HG02885 (cell line): ENCODE measurements at regions not wholly inside any gene's neighbourhood (a gene's known extent, or its start where the extent isn't known, plus 50 kb on each side); places are given as distances from the start of the nearest gene placed in this dataset.
"Not testable (repeated sequence)": the region's sequence is repeated elsewhere in the genome, so short reads cannot be mapped to it uniquely, and the experiment has no call there.

Experiments
- ATAC-seq: cut with Tn5 transposase; IDR thresholded peaks from one replicate; pipeline ENCODE4 v1.9.1; 2021; ENCODE audit warnings: mild to moderate bottlenecking; ENCODE audit not compliant: unreplicated experiment, poor library complexity

- no peak for ATAC-seq
These were observed 169.0 kb upstream of the NREP start for GRCh38 chr5:111926026-111926425.

GRCh38 chr5:111922344-111922743 lies 165.3 kb upstream of the NREP start:
- ATAC-seq = no peak

GRCh38 chr5:111921691-111922090 lies 164.7 kb upstream of the NREP start:
- ATAC-seq = not testable (repeated sequence)

- ATAC-seq = no peak
These were observed 158.1 kb upstream of the NREP start for GRCh38 chr5:111914966-111915636.

GRCh38 chr5:111902436-111902835 lies 145.4 kb upstream of the NREP start:
- ATAC-seq = no peak

DNA sequence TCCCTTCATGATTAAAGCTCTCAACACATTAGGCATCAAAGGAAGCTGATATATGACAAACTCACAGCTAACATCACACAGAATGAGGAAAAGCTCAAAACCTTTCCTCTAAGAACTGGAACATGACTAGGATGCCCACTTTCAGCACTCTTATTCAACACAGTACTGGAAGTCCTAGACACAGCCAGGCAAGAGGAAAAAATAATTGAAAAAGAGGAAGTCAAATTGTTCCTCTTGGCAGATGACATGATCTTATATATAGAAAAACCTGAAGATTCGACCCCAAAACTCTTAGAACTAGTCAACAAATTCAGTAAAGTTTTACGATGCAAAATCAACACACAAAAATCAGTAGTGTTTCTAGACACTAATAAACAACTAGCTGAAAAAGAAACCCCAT lies 144.3 kb upstream of the NREP start:
- ATAC-seq = no peak

DNA sequence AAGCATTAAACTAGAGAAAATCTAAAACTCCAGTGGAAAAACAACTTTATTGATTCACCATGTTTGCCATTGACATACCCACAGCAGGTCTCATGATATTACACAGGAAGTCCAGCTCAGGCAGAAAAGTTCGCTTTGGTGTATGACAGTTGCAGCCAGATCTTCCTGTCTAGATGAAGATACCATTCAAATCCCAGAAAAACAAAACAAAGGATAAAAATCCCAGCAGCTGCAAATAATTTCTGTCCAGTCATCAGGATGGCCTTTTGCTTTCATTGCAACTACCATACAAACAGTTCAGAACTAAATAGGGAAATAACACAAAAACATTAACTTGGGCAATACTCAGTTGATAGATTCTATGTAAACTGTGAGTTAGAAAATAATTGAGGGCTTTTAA lies 136.0 kb upstream of the NREP start:
- ATAC-seq = no peak

DNA sequence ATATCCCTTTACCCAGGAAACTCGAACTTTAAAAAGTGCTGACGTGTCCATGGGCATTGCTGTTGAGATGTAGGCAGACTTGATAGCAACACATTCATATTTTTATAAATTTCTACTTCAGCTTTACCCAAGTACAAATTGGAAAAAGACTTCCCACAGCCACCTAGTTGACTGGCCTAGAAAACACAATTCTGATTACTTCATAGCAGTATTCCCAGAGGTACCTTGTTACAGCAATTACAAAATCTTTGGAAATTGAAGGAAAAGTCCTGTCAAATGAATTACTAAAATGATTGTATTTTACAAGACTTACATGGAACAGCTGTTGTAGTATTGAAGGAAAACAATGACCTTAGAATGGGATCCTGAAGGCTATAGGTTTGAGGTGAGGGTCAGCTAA lies 130.7 kb upstream of the NREP start:
- no peak for ATAC-seq

DNA sequence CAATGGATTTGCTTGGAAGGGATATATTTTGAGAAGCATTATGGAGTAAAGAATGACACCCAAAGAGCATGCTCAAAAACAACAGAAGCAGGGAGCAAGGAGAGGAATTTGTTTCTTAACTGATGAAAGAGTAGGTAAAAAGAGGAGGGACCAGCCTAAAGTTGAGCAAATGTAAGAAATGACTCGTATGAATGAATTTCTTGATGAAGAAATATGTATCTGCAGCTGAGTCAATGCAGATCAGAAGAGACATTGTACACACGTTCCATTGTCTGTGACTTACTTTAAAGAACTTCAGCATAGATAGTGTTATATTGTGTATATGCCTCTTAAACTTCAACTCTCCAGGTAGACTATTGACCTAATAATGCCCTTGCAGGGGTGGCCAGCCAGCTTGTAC lies 112.7 kb upstream of the NREP start:
- ATAC-seq = no peak

- no peak for ATAC-seq
These were observed 108.4 kb upstream of the NREP start for GRCh38 chr5:111865356-111865755.

- no peak for ATAC-seq
These were observed 106.8 kb upstream of the NREP start for GRCh38 chr5:111863801-111864200.

DNA sequence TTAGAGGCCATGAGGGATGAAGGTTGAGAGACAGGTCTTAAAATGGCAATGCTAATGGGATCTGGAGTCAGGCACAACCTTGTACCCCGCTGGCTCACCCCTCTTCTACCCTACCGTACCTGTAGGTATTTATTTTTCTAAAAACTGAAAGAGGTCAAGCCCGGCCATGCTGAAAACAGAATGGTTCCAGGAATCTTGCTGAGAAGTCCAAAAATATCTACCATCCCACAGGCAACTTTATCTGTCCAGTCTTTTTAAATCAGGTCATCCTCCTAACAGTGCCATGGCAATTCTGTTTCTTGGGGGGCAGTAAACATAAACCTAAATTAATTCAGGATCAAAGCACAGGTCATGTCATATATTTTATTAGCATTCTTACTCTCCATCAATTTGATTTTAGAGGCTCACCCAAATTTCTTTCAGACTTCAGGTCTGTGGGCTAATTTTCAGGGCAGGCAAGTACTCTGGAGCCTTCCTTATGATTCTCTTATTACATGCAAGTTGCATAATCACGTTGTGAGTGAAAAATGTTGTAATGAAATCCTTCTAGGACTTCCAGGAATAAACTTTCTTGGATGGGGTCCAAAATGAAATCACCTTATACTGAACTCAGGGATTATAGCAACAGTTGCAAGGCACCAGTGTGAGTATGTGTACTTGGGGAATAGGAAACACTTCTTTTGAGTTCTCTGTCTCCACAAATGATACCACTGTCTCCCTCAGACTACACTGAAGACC lies 102.7 kb upstream of the NREP start:
- ATAC-seq = no peak

GRCh38 chr5:111859031-111859430 lies 102.0 kb upstream of the NREP start:
- ATAC-seq = no peak

DNA sequence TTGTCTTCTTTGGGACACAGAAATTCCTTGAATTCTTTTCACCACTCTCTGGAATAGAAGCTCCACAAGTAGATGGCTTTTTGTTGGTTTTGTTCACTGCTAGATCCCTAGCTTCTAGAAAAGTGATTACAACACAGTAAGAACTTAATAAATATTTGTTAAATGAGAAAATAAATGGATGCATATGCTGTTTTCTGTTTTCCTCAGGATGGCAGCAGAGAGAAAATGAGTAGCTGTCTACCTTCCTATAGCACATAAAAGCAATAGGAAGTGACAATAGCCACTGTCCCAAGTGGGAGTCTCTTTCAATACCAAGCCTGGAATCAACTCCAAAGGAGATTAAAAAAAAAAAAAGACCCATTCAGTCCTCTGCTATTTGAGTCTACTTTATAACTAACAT lies 100.6 kb upstream of the NREP start:
- ATAC-seq = no peak

GRCh38 chr5:111856876-111857466 lies 100.0 kb upstream of the NREP start:
- ATAC-seq = no peak

DNA sequence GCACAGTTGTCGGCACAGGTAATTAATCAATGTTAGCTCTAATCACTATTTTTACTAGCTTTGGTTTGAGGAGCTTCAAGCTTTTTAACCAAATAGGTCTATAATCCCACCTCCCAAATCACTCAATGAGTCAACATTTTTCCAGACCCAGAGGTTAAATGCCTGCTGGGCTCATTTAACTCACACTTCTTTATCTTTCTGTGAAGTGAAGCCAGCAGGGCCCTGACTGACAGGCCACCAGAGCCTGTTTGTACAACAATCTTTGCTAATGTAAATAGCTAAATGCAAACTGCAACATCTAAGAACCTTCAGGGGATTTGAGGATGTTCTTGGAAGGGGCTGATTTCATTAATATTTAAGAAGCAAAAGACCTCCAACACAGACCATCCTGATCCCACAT lies 98.4 kb upstream of the NREP start:
- ATAC-seq = no peak

GRCh38 chr5:111854186-111854585 lies 97.2 kb upstream of the NREP start:
- peak; percentile 27 for ATAC-seq

- peak; percentile 75 for ATAC-seq
These were observed 96.8 kb upstream of the NREP start for GRCh38 chr5:111853748-111854147.

GRCh38 chr5:111851631-111852548 lies 94.9 kb upstream of the NREP start:
- no peak for ATAC-seq

DNA sequence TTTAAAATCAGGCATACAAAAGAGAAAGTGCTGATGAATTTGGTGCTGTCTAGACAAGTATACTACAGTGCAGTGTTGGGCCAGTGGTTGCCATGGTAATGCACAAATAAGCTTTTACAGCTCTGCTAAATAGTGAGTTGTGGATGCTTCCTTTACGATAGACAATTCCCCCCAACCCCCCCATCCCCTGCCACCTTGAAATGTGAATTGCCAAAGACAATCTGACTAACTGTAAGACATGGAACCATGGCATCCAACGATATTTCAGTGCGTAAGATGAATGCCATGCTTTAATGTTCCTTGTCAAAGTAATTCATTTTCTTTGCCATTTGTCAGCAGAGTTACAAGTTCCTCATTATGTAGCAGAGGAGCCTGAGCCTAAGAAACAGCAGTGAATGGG lies 91.5 kb upstream of the NREP start:
- no peak for ATAC-seq
